K562 (cell line): ENCODE measurements at regions not wholly inside any gene's neighbourhood (a gene's known extent, or its start where the extent isn't known, plus 50 kb on each side); places are given as distances from the start of the nearest gene placed in this dataset.

Source experiments
- ATAC-seq: fragments of 200-7000 bp; cut with Tn5 transposase; 3 replicates; pipeline ENCODE4 v1.9.1; 2020; ENCODE audit warnings: moderate library complexity
- BruUV-seq: library from RNA; stranded (reverse); fragments of 400-500 nt; replicated peaks from 2 replicates; lab custom pipeline; 2021; lab: Mats Ljungman, UMichigan
- CTCF ChIA-PET: fragments of 300-600 bp; formaldehyde crosslinking; extraction: SDS; loops from one replicate; lab custom pipeline; 2021; ENCODE audit warnings: low intra/inter-chr PET ratio; lab: Yijun Ruan, JAX
- POLR2A ChIA-PET: fragments of 300-600, 350-650 bp; sonication (Branson Sonifier 250); formaldehyde crosslinking; extraction: SDS; loops from one replicate; lab custom pipeline; 2021; ENCODE audit warnings: antibody characterized with exemption, inconsistent platforms; lab: Yijun Ruan, JAX
- DNase-seq, 4 experiments: peaks; one replicate each; pipeline versions ENCODE4 v3.0.0 to v3.0.0-alpha.2; 2011 to 2018; ENCODE audit warnings: low spot score in 3 of 4, mixed read lengths in 3 of 4; ENCODE audit errors: extremely low read depth in 1 of 4
- FAIRE-seq: peaks from 2 replicates; lab custom pipeline; 2011; peaks lifted over from hg19 to GRCh38; lab: Jason Lieb, UNC
- H2AFZ ChIP-seq: 2 replicates; pipeline ENCODE4 v1.6.0; 2011; ENCODE audit warnings: low read depth, low read length, control low read depth, inconsistent platforms
- H3K27ac ChIP-seq: fragments of 200-600 bp; 3 replicates; pipeline ENCODE4 v1.8.0; 2011; ENCODE audit warnings: low read depth, mild to moderate bottlenecking, control low read depth, inconsistent platforms, low read length, moderate library complexity, mixed read lengths; ENCODE audit errors: extremely low read depth
- H3K27me3 ChIP-seq, 2 experiments: fragments of 300-600 bp in 1 of 2; 2 replicates in 1 of 2; 3 replicates in 1 of 2; pipeline versions ENCODE4 v1.6.0 to v1.8.0; 2011; ENCODE audit warnings: inconsistent platforms in 2 of 2, low read length in 2 of 2, mild to moderate bottlenecking in 1 of 2, mixed read lengths in 1 of 2, moderate library complexity in 1 of 2; ENCODE audit not compliant: control insufficient read depth in 2 of 2, insufficient read depth in 2 of 2
- H3K36me3 ChIP-seq: fragments of 300-600 bp; 3 replicates; pipeline ENCODE4 v1.8.0; 2011; ENCODE audit warnings: mild to moderate bottlenecking, low read length, inconsistent platforms; ENCODE audit not compliant: control insufficient read depth, insufficient read depth
- H3K4me1 ChIP-seq, 2 experiments: fragments of 200-600 bp in 1 of 2; replicated peaks in 1 of 2; 2 replicates in 1 of 2; 3 replicates in 1 of 2; pipeline versions ENCODE4 v1.5.1 to v1.8.0; 2011; ENCODE audit warnings: inconsistent platforms in 2 of 2, low read length in 2 of 2, mild to moderate bottlenecking in 1 of 2, mixed read lengths in 1 of 2, moderate library complexity in 1 of 2; ENCODE audit not compliant: control insufficient read depth in 2 of 2, insufficient read depth in 2 of 2
- H3K4me2 ChIP-seq: 2 replicates; pipeline ENCODE4 v1.6.1; 2011; ENCODE audit warnings: low read length, control low read depth, inconsistent platforms, mixed read lengths; ENCODE audit not compliant: insufficient read depth
- H3K4me3 ChIP-seq: fragments of 200-600 bp; sonication (generic), shearing (Covaris generic); 2 replicates; pipeline ENCODE4 v1.5.1; 2016; ENCODE audit warnings: control low read depth, inconsistent platforms
- H3K79me2 ChIP-seq: fragments of 200-600 bp; 3 replicates; pipeline ENCODE4 v1.8.0; 2011; ENCODE audit warnings: low read length, inconsistent platforms; ENCODE audit not compliant: control insufficient read depth, insufficient read depth
- H3K9ac ChIP-seq, 2 experiments: 2 replicates each; pipeline versions ENCODE4 v1.6.0 to v1.6.1; 2011; ENCODE audit warnings: low read depth in 2 of 2, low read length in 2 of 2, control low read depth in 1 of 2, inconsistent platforms in 1 of 2, mild to moderate bottlenecking in 1 of 2, mixed read lengths in 1 of 2; ENCODE audit not compliant: insufficient read depth in 1 of 2
- H3K9me1 ChIP-seq: one replicate; pipeline ENCODE4 v1.6.0; 2011; ENCODE audit warnings: inconsistent platforms, mild to moderate bottlenecking, low read length, moderate library complexity; ENCODE audit not compliant: control insufficient read depth, insufficient read depth
- H3K9me3 ChIP-seq: replicated peaks from 2 replicates; pipeline ENCODE4 v1.5.1; 2011; ENCODE audit warnings: low read depth, low read length, inconsistent platforms; ENCODE audit not compliant: control insufficient read depth, insufficient read depth
- H4K20me1 ChIP-seq: replicated peaks from 2 replicates; pipeline ENCODE4 v1.6.1; 2011; ENCODE audit warnings: low read length, inconsistent platforms, mixed read lengths; ENCODE audit not compliant: control insufficient read depth, insufficient read depth
- BRCA1 ChIP-seq, 2 experiments: fragments of 450-650 bp in 1 of 2; sonication (generic) in 1 of 2; formaldehyde crosslinking in 1 of 2; IDR thresholded peaks; 2 replicates each; pipeline versions ENCODE4 v1.5.0 to v1.6.1; 2017 to 2020; ENCODE audit warnings: mild to moderate bottlenecking in 1 of 2, missing genetic modification reagents in 1 of 2
- PCBP2 ChIP-seq: fragments of 200-400 bp; formaldehyde crosslinking; IDR thresholded peaks from 2 replicates; pipeline ENCODE4 v1.6.1; 2018; ENCODE audit warnings: low read length, low read depth, mild to moderate bottlenecking, moderate library complexity; ENCODE audit not compliant: poor library complexity, severe bottlenecking
- SREBF2 ChIP-seq: sonication (generic); formaldehyde crosslinking; IDR thresholded peaks from 2 replicates; pipeline ENCODE4 v1.4.0; 2020; ENCODE audit warnings: mild to moderate bottlenecking, missing genetic modification reagents
- ZKSCAN3 ChIP-seq: fragments of 250-450 bp; sonication (Bioruptor Pico); IDR thresholded peaks from 2 replicates; pipeline ENCODE4 v1.4.0; 2020
- WGBS: fragments of 100-300 bp; shearing (Covaris generic); methylation state at CpG from one replicate; pipeline ENCODE4 v1.1.6; 2016; ENCODE audit warnings: low coverage, mixed read lengths; ENCODE audit not compliant: insufficient coverage; ENCODE audit errors: missing lambda C conversion rate; 5-methylcytosine and 5-hydroxymethylcytosine counted together
- in situ Hi-C: fragments of 300-500 bp; cut with MboI; formaldehyde crosslinking; loops from 4 replicates; pipeline ENCODE4 v1.15.0; 2018; ENCODE audit warnings: inconsistent platforms, mixed read lengths
- intact Hi-C: fragments of 100-400 bp; cut with micrococcal nuclease; formaldehyde crosslinking; loops from 2 replicates; pipeline ENCODE4 v1.14.2; 2022
- TF ChIP-seq, protein P1 (sequence below): fragments of 450-650 bp; formaldehyde crosslinking; IDR thresholded peaks from 2 replicates; pipeline ENCODE4 v1.4.0; 2020; ENCODE audit warnings: mild to moderate bottlenecking, moderate library complexity
- TF ChIP-seq, protein P2 (sequence below): fragments of 150-350 bp; conservative IDR thresholded peaks from 2 replicates; pipeline ENCODE4 v1.6.1; 2014; ENCODE audit warnings: low read length

DNA sequence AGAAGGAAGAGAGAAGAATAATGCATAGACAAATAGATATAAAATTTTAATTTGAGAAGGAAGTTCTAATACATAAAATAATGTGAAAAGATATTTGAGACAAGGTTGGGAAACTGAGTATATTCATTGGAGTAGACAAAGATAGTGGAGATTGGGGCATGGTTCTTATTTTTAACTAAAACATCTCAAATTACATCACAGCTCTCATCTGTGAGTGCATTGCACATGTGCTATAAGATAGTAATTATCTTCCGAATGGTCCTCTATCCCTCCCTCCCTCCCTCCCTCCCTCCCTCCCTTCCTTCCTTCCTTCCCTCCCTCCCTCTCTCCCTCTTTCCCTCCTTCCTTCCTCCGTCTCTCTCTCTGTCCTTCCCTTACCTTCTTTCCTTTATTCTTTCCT is 1104.0 kb upstream of the FLRT2 start:
- no peak overlapping the region for H3K4me2 ChIP-seq
- in situ Hi-C loops, result no loop called here
- TF ChIP-seq, protein P1, sequence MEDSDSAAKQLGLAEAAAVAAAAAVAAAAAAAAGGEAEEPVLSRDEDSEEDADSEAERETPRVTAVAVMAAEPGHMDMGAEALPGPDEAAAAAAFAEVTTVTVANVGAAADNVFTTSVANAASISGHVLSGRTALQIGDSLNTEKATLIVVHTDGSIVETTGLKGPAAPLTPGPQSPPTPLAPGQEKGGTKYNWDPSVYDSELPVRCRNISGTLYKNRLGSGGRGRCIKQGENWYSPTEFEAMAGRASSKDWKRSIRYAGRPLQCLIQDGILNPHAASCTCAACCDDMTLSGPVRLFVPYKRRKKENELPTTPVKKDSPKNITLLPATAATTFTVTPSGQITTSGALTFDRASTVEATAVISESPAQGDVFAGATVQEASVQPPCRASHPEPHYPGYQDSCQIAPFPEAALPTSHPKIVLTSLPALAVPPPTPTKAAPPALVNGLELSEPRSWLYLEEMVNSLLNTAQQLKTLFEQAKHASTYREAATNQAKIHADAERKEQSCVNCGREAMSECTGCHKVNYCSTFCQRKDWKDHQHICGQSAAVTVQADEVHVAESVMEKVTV (CRISPR knock-in tag), result no peak
- TF ChIP-seq PCBP2, result peak; percentile 64
- no peak for TF ChIP-seq SREBF2 (CRISPR knock-in tag)
- DNase-seq, result no peak
- no peak for FAIRE-seq
- no CpG with 5 or more reads among the region's 2 CpGs for WGBS
- intact Hi-C loops, result no loop called here
- no peaks in the 10 kb centered on the region for H4K20me1 ChIP-seq
- H3K79me2 ChIP-seq, result no peaks in the 10 kb centered on the region
- H3K4me3 ChIP-seq, result no peak overlapping the region
- H3K4me1 ChIP-seq, result no peaks in the 10 kb centered on the region
- POLR2A ChIA-PET, result no interaction called here
- no peak overlapping the region for H3K27ac ChIP-seq
- no peaks in the 10 kb centered on the region for H3K27me3 ChIP-seq
- H3K9me1 ChIP-seq, result no peaks in the 10 kb centered on the region
- no peaks in the 10 kb centered on the region for H3K36me3 ChIP-seq
- H3K9me3 ChIP-seq, result no peaks in the 10 kb centered on the region
- CTCF ChIA-PET, result no interaction called here
- H2AFZ ChIP-seq, result no peak overlapping the region
- no peak overlapping the region for H3K9ac ChIP-seq
- ATAC-seq, result no peak
- no TSS peak for BruUV-seq

DNA sequence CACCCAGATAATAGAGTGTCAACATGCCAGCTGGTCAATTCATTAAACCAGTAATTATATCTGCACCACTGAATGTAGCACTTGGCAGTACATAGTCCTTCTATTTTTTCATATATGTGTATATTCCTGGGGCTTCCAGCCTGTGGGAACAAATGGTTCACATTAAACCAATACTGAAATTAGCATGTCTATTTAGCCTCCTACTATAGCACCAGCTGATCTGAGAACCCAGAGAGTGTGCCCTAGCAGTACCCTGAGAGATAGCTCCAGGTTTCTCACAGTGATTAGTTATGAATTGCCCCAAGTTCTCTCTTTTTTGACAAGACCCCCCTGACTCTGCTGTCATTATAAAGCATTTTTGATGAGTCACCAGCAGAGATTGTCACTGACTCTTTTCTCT is 1097.3 kb upstream of the FLRT2 start:
- Histone ChIP-seq H3K4me2 (no peak overlapping the region), H3K4me1 (no peaks in the 10 kb centered on the region), H3K27me3 (no peaks in the 10 kb centered on the region), H2AFZ (no peak overlapping the region), H3K9me1 (no peaks in the 10 kb centered on the region), H3K4me3 (no peak overlapping the region)
- intact Hi-C loops, result no loop called here
- BruUV-seq, result no TSS peak
- TF ChIP-seq BRCA1 (IDR thresholded peaks at IDR 0.05) (no peak), BRCA1 (CRISPR knock-in tag; IDR thresholded peaks at IDR 0.05) (no peak), ZKSCAN3 (CRISPR knock-in tag) (no peak)
- TF ChIP-seq, protein P2, sequence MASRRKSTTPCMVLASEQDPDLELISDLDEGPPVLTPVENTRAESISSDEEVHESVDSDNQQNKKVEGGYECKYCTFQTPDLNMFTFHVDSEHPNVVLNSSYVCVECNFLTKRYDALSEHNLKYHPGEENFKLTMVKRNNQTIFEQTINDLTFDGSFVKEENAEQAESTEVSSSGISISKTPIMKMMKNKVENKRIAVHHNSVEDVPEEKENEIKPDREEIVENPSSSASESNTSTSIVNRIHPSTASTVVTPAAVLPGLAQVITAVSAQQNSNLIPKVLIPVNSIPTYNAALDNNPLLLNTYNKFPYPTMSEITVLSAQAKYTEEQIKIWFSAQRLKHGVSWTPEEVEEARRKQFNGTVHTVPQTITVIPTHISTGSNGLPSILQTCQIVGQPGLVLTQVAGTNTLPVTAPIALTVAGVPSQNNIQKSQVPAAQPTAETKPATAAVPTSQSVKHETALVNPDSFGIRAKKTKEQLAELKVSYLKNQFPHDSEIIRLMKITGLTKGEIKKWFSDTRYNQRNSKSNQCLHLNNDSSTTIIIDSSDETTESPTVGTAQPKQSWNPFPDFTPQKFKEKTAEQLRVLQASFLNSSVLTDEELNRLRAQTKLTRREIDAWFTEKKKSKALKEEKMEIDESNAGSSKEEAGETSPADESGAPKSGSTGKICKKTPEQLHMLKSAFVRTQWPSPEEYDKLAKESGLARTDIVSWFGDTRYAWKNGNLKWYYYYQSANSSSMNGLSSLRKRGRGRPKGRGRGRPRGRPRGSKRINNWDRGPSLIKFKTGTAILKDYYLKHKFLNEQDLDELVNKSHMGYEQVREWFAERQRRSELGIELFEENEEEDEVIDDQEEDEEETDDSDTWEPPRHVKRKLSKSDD, result no peak
- TF ChIP-seq, all 486 proteins: peak for 0
- ATAC-seq, result no peak
- no peaks in the 10 kb centered on the region for H3K36me3 ChIP-seq
- no peaks in the 10 kb centered on the region for H3K9me3 ChIP-seq
- in situ Hi-C loops, result no loop called here
- H3K9ac ChIP-seq, result no peak overlapping the region
- FAIRE-seq, result no peak
- no peaks in the 10 kb centered on the region for H4K20me1 ChIP-seq
- H3K27ac ChIP-seq, result no peak overlapping the region
- DNase-seq, result no peak
- no peaks in the 10 kb centered on the region for H3K79me2 ChIP-seq
- POLR2A ChIA-PET, result no interaction called here
- CTCF ChIA-PET, result no interaction called here
